Activated gamma-delta T cell treated with anti-CD3 and anti-CD28 coated beads, Interleukin-2, amount 50 U/mL, for 16 hours (primary cell): ENCODE measurements at regions not wholly inside any gene's neighbourhood (a gene's known extent, or its start where the extent isn't known, plus 50 kb on each side); places are given as distances from the start of the nearest gene placed in this dataset.
"Not testable (repeated sequence)": the region's sequence is repeated elsewhere in the genome, so short reads cannot be mapped to it uniquely, and the experiment has no call there.

Experiments
- DNase-seq: peaks from one replicate; pipeline ENCODE4 v3.0.0-alpha.2; 2020; ENCODE audit warnings: low read depth

DNA sequence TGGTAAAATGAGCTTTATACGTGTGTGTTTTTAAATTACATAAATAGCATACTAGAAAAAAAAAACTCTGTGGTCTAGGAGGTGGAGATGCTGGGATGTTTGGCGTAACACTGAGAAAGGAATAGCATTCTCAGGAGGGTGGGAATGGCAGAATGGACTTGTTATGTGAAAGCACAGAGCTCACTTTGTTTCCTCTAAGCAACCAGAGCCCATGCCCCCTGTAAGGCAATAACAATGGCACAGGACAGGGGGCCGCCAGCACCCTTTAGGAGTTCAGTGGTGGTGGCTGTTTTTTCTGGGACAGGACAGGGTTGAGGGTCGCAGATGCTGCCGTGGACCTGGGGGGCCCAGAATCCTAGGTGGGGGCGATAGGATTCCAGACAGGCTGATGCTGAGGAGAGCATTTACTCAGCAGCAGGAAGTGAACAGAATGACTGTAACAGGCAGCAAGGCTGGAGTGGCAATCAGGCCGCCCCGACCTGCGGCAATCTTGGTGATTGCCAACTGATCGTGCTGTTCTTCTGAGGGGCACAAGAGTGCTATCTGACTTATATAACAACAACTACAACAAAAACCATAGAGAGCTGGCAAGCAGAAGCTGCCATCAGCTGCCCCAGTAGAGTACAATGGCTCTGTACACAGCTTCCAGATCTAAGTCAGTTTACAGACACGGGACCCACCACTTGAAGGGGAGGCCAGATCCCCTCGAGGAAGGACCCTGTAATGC, 160.4 kb downstream of the UACA start:
- DNase-seq: no peak

DNA sequence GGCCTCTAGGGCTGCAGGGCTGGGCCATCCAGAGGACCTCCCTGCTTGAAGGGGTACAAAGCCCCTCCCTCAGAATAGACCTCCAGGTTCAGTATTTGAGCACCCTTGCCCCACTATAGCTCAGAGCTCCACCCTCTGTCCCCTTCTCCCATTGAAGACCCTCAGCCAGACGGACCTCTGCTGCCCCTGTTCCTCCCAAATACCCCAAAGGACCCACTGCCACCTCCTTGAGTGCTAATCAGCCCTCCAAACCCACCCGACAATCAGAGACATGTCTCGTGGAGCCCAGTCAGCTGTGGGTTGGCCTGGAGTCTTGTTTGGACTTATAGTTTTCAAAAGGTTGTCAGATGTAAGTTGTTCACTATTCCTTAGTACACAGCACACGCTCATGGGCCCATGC, 161.1 kb downstream of the UACA start:
- DNase-seq: no peak

GRCh38 chr15:70597945-70598344, 165.4 kb downstream of the UACA start:
- no peak for DNase-seq

DNA sequence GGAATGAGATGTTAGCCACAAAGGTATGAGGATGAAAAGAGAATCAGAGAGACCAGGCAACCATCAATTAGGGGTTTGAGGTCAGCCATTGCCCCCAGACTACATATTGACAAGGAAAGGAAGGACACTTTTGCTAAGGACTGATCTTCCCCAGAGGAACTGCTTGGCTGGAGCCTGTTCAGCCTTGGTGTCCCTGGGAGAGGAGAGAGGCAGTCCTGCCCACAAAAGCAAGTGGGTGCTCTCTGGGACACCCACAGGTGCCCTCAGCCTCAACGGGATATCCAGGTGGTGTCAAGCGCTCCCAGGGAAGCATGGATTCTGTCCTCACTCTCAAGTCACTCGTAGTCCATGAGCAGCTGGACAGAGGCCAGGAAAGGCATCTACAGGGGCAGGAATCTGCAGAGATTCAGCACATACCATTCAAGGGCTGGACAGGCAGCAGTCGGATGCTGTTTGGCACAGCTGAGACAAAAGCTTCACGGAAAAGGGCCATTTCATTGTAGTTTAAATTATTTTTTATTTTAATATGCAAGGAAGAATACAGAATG, 166.2 kb downstream of the UACA start:
- DNase-seq: no peak

GRCh38 chr15:70596354-70597055, 166.9 kb downstream of the UACA start:
- no peak for DNase-seq

DNA sequence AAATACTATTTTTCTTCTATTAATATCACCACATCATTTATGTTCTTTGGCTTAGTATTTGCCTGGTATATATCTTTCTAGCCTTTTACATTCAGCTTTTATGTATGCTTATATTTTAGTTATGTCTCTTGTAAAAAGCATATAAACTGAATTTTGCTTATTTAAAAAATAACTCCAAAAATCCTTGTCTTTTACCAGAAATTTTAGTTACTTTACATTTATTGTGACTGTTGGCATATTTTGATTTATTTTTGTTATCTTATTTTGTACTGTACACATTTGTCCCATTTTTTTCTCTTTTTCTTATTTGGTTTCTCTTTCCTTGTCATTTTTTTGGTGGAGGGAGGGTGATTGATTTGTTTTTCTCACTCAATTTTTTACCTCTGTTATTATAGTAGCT, 169.6 kb downstream of the UACA start:
- no peak for DNase-seq

GRCh38 chr15:70589728-70590127, 173.6 kb downstream of the UACA start:
- no peak for DNase-seq

GRCh38 chr15:70589221-70589620, 174.1 kb downstream of the UACA start:
- no peak for DNase-seq

- DNase-seq: no peak
Measured at GRCh38 chr15:70588613-70589012, 174.7 kb downstream of the UACA start.

DNA sequence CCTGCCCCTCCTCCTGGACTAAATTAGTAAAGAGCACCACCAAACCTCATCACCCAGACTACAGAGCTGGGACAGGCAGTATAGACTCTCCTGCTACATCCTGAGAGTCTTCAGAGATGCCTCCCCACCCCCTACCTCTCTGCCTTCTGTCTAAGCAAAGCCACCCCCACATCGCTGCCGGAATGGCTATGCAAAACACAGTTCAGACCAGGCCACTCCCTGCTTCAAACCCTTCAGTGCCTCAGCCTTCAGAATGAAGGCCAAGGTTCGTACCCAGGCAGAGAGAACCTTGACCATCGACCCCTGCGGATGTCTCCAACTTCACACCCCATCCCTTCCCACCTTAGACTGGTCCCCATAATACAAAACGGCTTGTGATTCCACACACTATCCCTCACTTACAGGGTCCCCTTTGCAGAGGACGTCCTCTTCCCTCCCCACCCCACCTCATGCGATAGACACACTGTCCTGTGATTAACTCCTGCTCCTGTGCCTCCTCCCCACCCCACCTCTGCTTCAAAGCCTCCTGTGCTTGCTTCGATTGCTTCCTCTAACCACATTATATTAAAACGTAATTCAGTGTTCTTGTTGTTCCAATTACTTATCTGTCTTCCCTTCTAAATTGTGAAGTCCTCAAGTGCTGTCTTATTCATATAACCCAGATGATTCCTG, 175.3 kb downstream of the UACA start:
- no peak for DNase-seq

DNA sequence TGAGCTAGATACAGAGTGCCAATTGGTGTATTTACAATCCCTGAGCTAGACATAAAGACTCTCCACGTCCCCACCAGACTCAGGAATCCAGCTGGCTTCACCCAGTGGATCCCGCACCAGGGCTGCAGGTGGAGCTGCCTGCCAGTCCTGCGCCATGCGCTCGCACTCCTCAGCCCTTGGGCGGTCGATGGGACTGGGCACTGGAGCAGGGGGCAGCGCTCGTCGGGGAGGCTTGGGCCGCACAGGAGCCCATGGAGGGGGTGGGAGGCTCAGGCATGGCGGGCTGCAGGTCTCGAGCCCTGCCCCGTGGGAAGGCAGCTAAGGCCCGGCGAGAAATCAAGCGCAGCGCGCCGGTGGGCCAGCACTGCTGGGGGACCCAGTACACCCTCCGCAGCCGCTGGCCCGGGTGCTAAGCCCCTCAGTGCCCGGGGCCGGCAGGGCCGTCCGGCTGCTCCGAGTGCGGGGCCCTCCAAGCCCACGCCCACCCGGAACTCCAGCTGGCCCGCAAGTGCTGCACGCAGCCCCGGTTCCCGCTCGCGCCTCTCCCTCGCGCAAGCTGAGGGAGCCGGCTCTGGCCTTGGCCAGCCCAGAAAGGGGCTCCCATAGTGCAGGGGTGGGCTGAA, 176.2 kb downstream of the UACA start:
- not testable (repeated sequence) for DNase-seq

DNA sequence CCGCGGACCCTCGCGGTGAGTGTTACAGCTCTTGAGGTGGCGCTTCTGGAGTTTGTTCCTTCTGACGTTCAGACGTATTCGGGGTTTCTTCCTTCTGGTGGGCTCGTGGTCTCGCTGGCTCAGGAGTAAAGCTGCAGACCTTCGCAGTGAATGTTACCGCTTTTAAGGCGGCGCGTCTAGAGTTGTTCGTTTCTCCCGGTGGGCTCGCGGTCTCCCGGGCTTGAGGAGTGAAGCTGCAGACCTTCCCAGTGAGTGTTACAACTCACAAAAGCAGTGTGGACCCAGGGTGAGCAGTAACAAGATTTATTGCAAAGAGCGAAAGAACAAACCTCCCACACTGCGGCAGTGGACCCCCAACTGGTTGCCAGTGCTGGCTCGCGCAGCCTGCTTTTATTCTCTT, 177.1 kb downstream of the UACA start:
- no peak for DNase-seq

GRCh38 chr15:70585707-70586034, 177.7 kb downstream of the UACA start:
- no peak for DNase-seq

GRCh38 chr15:70584838-70585706, 178.3 kb downstream of the UACA start:
- DNase-seq: no peak

- DNase-seq: no peak
Measured at GRCh38 chr15:70584441-70584837, 178.9 kb downstream of the UACA start.

DNA sequence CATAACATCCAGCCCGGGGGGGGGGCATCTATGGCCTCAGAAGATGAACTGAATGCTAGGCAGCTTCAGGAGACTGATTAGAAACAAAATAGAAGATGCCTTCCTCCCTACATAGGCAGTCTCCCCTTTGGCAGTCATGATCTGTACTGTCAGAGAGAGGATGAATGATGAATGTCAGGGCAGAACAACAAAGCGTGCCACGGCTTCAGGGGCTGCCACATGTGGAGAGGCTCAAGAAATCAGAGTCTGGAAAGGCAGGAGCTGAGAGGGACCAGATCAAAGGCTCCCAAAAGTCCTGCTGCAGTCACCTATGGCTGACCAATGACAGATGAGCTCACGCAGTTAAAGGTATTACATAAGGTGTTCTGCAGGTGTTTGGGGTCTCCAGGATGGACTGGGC, 180.4 kb downstream of the UACA start:
- no peak for DNase-seq

GRCh38 chr15:70582143-70582945, 181.0 kb downstream of the UACA start:
- DNase-seq: no peak

DNA sequence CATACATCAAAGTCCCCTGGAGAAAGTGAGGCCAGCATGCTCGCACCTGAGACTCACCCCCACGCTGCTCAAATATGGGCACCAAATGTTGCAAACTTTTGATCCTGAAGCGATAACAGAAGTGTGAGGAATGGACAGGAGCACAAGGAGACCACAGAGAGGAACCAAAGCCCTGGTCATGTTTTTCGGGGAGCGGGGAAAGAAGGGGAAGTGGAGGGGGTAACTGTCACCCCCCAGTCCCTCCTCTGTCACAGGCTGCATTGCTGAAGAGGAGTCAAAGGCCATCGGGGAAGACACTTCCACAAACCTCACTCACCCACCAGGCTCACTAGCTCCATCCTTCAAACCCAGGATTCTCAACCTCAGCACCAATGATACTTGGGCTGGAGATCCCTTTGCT, 182.4 kb downstream of the UACA start:
- no peak for DNase-seq

DNA sequence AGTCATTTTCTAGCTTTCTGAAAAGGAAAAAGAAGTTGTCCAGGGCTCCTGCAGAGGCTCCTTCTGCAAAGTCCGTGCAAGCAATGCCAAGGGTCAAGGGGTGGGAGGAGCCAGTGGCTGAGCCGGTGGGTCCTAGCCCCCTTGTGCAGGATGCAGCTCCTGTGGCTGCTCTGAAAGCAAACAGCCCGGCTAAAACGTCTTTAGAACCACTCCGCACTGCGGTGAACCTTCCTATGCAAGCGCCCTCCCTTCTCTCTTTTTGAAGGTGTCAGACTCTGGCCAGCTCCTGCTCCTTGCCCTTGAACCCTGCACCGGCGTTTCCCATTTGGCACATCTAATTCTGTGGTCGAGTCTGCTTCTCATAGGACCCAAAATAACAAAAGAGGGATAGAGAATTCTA, 183.1 kb downstream of the UACA start:
- no peak for DNase-seq

DNA sequence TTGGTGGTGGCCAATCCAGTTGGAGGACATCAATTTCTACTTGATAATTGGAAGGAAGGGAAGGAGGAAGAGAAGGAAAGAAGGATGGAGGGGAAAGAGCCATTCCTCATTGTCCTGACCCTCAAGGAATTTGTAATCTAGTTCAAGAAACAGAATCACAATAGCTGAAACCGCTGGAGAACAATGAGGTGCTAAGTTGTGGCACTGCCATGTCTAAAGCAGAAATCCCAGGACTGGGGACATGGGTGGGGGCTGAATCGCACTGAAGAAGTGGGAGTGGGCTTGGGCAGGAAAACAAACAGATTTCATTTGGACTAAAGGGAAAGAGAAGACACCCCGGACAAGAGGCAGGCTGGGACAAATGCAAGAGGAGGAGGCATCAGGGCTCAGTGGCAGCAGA, 183.6 kb downstream of the UACA start:
- DNase-seq: no peak

- DNase-seq: no peak
Measured at GRCh38 chr15:70578196-70578595, 185.2 kb downstream of the UACA start.
